ENCODE measurements at regions not wholly inside any gene's neighbourhood (a gene's known extent, or its start where the extent isn't known, plus 50 kb on each side); places are given as distances from the start of the nearest gene placed in this dataset.

DNA sequence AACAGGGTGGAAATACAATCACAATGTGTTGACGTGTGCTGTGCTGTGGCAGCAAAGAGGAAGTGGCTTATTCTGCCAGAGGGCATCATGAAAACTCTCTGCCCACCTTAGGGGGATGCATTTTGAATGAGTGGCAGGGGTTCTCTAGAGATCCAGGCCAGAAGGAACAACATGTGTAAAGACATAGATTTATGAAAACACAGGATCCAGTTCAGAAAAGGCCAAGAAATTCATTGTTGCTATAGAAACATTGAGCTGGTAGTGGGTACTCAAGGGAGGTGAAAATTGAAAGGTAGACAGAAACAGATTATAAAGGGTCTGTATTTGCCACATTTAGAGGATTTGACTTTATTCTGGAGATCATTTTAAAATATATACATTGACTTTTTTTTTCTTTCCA lies 417.7 kb downstream of the ENC1 start:
- peaks cover 8% of the 10 kb centered on the region for H3K9me3 ChIP-seq (ENCODE audit: insufficient read depth, low read depth, low read length)
- H3K36me3 ChIP-seq (ENCODE audit: insufficient read depth, low read depth, low read length), result no peaks in the 10 kb centered on the region
- H3K27me3 ChIP-seq (ENCODE audit: insufficient read depth, low read length), result no peaks in the 10 kb centered on the region
- H3K4me1 ChIP-seq (ENCODE audit: insufficient read depth, low read length), result no peaks in the 10 kb centered on the region
- no peak overlapping the region for H3K9ac ChIP-seq (ENCODE audit: low read depth, low read length)
- no peak overlapping the region for H3K27ac ChIP-seq (ENCODE audit: low read length)
- no peak overlapping the region for H3K4me3 ChIP-seq (ENCODE audit: low read length)

DNA sequence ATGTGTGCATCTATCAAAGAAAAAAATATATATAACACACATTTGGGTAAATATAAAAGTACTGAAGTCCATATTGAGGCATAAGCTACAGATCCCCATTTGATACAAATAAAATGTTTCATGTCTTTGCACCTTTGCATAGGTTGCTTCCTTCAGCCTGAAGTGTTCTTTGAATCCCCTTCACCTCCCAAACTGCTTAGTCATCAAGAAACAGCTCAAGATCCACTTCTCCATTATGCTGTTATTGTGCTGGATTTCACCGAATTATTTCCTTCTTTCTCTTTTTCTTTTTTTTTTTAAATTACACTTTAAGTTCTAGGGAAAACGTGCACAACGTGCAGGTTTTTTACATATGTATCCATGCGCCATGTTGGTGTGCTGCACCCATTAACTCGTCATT lies 419.1 kb downstream of the ENC1 start:
- Histone ChIP-seq H3K27ac (ENCODE audit: low read length) (no peak overlapping the region), H3K27me3 (ENCODE audit: insufficient read depth, low read length) (no peaks in the 10 kb centered on the region), H3K9me3 (ENCODE audit: insufficient read depth, low read depth, low read length) (peaks cover 8% of the 10 kb centered on the region), H3K9ac (ENCODE audit: low read depth, low read length) (no peak overlapping the region), H3K4me3 (ENCODE audit: low read length) (no peak overlapping the region), H3K36me3 (ENCODE audit: insufficient read depth, low read depth, low read length) (no peaks in the 10 kb centered on the region), H3K4me1 (ENCODE audit: insufficient read depth, low read length) (no peaks in the 10 kb centered on the region)

DNA sequence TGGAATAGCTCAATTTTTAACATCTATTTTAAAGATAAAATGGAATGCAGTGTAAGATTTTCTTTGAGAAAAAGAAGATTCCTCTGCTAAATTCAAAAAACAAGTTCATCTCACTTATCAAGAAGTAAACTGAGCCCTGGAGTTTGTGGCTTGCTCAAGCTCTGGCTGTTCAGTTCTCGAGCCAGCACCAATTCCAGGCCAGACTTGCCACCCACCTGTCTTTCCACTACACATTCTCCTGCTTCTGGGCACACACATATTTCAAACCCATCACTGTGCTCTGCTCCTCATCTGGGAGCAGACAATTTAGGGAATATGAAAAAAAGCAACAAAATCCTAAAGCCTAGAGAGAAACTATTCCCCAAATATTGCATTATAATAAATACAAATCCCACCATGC lies 424.5 kb downstream of the ENC1 start:
- no peak overlapping the region for H3K27ac ChIP-seq (ENCODE audit: low read length)
- H3K9ac ChIP-seq (ENCODE audit: low read depth, low read length), result no peak overlapping the region
- no peaks in the 10 kb centered on the region for H3K9me3 ChIP-seq (ENCODE audit: insufficient read depth, low read depth, low read length)
- H3K4me1 ChIP-seq (ENCODE audit: insufficient read depth, low read length), result no peaks in the 10 kb centered on the region
- H3K36me3 ChIP-seq (ENCODE audit: insufficient read depth, low read depth, low read length), result no peaks in the 10 kb centered on the region
- no peak overlapping the region for H3K4me3 ChIP-seq (ENCODE audit: low read length)
- no peaks in the 10 kb centered on the region for H3K27me3 ChIP-seq (ENCODE audit: insufficient read depth, low read length)

DNA sequence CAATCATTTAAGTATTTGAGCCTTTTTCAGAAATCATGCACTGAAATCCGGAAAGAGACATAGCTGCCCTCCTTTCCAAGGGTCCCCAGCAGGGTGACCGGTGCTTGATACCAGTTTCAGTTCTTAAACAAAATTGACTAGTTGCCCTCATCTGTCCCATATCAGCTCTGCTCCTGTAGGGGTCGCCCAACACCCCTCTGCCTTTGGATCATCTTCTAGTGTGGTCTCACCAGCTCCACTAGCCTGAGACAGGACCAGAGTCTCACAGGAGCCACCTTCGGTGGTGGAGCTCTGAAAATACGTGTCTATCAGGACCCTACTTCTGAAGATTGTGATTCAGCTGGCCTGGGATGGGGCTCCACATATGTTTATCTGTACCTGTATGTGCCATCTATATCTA lies 428.2 kb downstream of the ENC1 start:
- H3K4me1 ChIP-seq (ENCODE audit: insufficient read depth, low read length), result no peaks in the 10 kb centered on the region; the same call in 1 of the 2 replicates
- no peak overlapping the region for H3K27ac ChIP-seq (ENCODE audit: low read length)
- no peak overlapping the region for H3K9ac ChIP-seq (ENCODE audit: low read depth, low read length)
- no peak overlapping the region for H3K4me3 ChIP-seq (ENCODE audit: low read length)
- H3K9me3 ChIP-seq (ENCODE audit: insufficient read depth, low read depth, low read length), result no peaks in the 10 kb centered on the region
- H3K36me3 ChIP-seq (ENCODE audit: insufficient read depth, low read depth, low read length), result no peaks in the 10 kb centered on the region
- no peaks in the 10 kb centered on the region for H3K27me3 ChIP-seq (ENCODE audit: insufficient read depth, low read length)

DNA sequence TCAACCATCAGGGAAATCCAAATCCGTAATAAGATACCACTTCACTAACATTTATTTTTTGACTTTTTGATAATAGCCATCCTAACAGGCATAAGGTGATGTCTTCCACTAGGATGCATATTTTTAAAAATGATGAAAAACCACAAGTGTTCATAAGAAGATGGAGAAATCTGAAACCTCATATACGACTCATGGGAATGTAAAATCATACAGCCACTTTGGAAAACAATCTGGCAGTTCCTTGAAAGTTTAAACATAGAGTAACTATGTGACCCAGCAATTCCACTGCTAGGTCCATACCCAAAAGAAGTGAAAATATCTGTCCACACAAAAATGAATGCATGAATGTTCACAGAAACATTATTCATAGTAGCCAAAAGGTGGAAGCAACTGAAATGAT lies 431.0 kb downstream of the ENC1 start:
- no peak overlapping the region for H3K4me3 ChIP-seq (ENCODE audit: low read length)
- H3K27me3 ChIP-seq (ENCODE audit: insufficient read depth, low read length), result no peaks in the 10 kb centered on the region
- no peaks in the 10 kb centered on the region for H3K36me3 ChIP-seq (ENCODE audit: insufficient read depth, low read depth, low read length)
- no peaks in the 10 kb centered on the region for H3K9me3 ChIP-seq (ENCODE audit: insufficient read depth, low read depth, low read length)
- H3K4me1 ChIP-seq (ENCODE audit: insufficient read depth, low read length), result peaks cover 8% of the 10 kb centered on the region; the same call in 1 of the 2 replicates
- H3K27ac ChIP-seq (ENCODE audit: low read length), result no peak overlapping the region
- no peak overlapping the region for H3K9ac ChIP-seq (ENCODE audit: low read depth, low read length)

DNA sequence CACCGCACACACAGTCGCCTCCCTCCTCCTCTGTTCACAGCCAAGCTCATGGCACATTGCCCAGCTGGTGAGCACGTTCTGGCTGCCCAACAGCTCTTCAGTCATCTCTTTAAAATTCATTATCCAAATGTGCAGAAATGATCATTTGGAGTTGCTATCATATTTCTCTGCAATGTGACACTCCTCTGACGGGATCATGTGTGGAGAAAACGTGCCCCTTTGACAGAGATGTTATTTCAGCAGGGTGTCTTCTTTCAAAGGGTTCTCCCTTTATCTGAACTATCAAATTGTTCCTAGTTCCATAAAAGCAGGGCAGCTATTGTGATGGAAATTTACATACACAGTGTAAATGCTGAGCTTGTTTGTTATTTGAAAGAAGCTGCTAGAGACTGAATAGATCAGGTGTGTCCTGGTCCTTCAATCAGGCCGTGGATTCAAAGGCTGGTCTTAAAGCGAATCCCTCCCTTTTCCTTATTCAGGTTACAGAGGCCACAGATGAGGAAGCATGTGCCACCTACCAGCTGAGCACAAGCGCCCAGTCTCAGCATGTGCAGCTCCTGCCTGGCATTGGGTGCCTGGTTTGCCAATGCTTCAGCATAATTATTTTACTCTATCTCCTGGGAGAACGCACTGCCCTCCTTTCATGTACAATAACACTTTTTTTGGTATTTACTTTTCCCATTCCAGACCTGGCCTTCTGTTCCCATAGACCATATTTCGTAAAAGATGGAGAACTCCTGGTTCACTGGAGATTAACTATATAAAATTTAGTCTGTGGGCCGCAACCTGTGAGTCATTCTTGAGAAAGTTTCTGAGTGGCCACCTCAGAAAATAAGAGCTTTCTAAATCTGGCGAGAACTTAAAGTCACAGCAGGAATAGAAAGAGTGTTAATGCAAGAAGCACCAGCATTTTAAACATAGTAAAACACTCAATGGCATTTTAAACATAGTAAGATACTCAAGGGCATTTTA lies 433.7 kb downstream of the ENC1 start:
- no peak overlapping the region for H3K27ac ChIP-seq (ENCODE audit: low read length)
- H3K4me3 ChIP-seq (ENCODE audit: low read length), result no peak overlapping the region
- H3K36me3 ChIP-seq (ENCODE audit: insufficient read depth, low read depth, low read length), result no peaks in the 10 kb centered on the region
- no peak overlapping the region for H3K9ac ChIP-seq (ENCODE audit: low read depth, low read length)
- no peaks in the 10 kb centered on the region for H3K9me3 ChIP-seq (ENCODE audit: insufficient read depth, low read depth, low read length)
- H3K27me3 ChIP-seq (ENCODE audit: insufficient read depth, low read length), result no peaks in the 10 kb centered on the region
- peaks cover 8% of the 10 kb centered on the region; the same call in 1 of the 2 replicates for H3K4me1 ChIP-seq (ENCODE audit: insufficient read depth, low read length)

DNA sequence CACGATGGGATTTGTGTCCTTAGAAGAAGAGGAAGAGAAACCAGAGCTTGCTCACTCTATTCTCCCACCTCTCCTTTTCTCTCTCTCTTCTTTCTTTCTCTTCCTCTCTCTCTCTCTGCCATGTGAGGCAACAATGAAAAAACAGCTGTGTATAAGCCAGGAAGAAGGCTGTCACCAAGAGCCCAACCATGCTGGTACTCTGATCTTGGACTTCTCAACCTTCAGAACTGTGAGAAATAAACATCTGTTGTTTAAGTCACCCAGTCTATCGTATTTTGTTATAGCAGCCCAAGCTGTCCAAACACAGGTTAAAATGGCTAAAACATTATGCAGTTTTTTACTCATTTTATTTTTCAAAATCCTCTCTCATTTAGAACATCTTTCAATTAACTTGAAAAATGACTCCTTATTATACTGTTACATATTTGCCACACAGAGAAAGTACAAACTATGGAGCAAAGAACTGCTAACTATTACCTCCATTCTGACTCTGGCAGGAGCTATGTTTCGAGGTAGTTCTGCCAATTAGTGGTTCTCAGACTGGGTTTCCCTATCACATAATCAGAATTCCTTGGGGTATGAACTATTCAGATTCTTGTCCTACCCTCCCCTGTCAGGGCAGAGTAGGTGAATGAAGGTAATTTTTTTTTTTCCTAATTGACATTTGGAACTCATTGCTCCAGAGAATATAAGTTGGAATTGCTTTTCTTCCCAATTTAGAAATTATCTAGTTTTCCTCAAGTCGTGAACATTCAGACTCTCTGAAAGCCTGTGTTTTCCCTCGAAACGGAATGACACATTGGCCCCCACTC lies 434.6 kb downstream of the ENC1 start:
- Histone ChIP-seq H3K4me1 (ENCODE audit: insufficient read depth, low read length) (peaks cover 8% of the 10 kb centered on the region; the same call in 1 of the 2 replicates), H3K4me3 (ENCODE audit: low read length) (no peak overlapping the region), H3K27ac (ENCODE audit: low read length) (no peak overlapping the region), H3K27me3 (ENCODE audit: insufficient read depth, low read length) (no peaks in the 10 kb centered on the region), H3K36me3 (ENCODE audit: insufficient read depth, low read depth, low read length) (no peaks in the 10 kb centered on the region), H3K9ac (ENCODE audit: low read depth, low read length) (no peak overlapping the region), H3K9me3 (ENCODE audit: insufficient read depth, low read depth, low read length) (no peaks in the 10 kb centered on the region)

DNA sequence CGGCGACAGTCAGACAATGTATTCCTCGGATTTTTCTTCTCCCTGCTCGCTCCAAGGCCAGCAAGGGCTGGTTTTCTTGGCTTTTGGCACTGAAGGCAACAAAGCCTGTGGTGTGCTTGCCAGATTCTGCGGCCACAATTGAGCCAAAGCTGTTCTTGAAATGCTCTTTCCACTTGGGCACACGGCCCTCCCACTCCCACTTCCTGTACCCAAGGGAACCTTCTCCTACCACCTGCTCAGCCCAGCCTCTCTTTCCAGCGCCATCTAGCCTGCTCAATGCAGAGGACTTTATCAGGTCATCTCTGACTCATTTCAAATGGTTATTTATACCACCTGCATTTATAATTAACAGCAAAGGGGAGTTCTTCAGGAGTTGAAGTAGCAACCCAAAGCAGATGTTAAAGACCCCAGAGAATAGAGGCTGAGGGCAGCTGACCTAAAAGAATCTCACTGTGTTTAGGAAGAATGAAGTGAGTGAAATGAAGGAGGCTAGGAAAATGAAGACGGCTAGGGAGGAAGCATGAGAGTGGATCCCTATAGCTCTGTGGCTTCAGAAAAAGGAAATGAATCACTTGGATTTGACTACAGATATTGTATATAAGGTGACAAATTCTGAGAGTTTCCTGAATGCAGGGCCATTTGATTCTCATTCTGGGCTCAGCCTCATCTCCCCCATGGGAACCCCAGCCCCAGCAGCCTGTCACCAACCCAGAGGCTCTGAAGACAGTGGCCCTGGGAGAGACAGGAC lies 439.0 kb downstream of the ENC1 start:
- Histone ChIP-seq H3K27ac (ENCODE audit: low read length) (no peak overlapping the region), H3K36me3 (ENCODE audit: insufficient read depth, low read depth, low read length) (no peaks in the 10 kb centered on the region), H3K9ac (ENCODE audit: low read depth, low read length) (no peak overlapping the region), H3K4me3 (ENCODE audit: low read length) (no peak overlapping the region), H3K9me3 (ENCODE audit: insufficient read depth, low read depth, low read length) (no peaks in the 10 kb centered on the region), H3K4me1 (ENCODE audit: insufficient read depth, low read length) (no peaks in the 10 kb centered on the region; the same call in 1 of the 2 replicates), H3K27me3 (ENCODE audit: insufficient read depth, low read length) (no peaks in the 10 kb centered on the region)

DNA sequence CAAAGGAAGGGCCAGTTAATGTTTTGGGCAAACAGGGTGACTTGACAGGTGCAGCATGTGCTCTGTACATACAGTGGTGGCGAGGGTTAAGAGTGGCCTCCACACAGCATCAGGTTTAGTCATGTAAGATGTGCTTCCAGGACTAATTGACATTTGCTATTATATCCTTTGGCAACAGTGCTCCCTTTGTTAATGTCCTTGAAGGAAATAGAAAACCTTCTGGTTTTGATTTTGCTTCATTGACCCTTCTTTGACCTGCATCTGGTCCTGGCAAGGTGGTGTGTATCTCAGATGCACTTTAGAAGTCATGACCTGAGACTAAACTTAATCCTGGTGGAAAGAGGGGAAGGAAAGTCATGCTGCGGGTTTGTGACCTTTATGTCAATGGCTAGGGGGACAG lies 440.0 kb downstream of the ENC1 start:
- Histone ChIP-seq H3K27ac (ENCODE audit: low read length) (no peak overlapping the region), H3K36me3 (ENCODE audit: insufficient read depth, low read depth, low read length) (no peaks in the 10 kb centered on the region), H3K9ac (ENCODE audit: low read depth, low read length) (no peak overlapping the region), H3K27me3 (ENCODE audit: insufficient read depth, low read length) (no peaks in the 10 kb centered on the region), H3K9me3 (ENCODE audit: insufficient read depth, low read depth, low read length) (no peaks in the 10 kb centered on the region), H3K4me3 (ENCODE audit: low read length) (no peak overlapping the region), H3K4me1 (ENCODE audit: insufficient read depth, low read length) (no peaks in the 10 kb centered on the region)

DNA sequence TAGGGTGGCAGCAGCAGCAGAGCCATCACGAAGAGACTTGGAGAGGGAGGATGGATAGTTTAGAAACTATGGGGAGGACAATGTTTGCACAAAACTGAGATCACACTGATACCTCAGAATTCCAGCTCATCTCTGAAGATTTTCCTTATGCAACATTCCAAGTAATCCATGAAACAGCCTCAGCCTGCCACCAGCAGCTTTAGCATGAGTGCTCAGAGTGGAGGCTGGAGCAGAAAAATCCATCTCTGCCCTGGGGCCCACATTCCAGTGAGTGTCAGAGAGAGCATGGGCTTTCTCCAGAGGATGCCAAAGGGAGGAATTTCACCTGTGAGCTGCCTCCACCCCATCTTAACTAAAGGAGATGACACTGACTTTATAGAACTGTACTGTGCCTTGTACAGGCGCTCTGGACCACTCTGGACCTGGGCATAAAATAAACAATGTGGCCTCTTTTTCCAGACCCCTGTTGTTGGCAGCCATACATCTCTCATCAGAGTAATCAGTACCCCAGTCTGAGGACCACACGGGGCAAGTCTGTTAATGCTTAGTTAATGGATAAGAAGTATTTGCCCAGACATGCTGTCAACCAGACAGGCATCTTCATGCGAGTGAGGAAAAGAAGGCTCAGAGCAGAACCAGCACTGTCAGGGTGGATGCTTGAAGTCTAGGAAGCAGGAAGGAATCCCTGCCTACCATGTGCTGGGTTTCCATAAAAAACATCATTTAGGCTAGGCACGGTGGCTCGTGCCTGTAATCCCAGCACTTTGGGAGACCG lies 440.9 kb downstream of the ENC1 start:
- Histone ChIP-seq H3K9ac (ENCODE audit: low read depth, low read length) (no peak overlapping the region), H3K27me3 (ENCODE audit: insufficient read depth, low read length) (no peaks in the 10 kb centered on the region), H3K4me1 (ENCODE audit: insufficient read depth, low read length) (no peaks in the 10 kb centered on the region), H3K4me3 (ENCODE audit: low read length) (no peak overlapping the region), H3K9me3 (ENCODE audit: insufficient read depth, low read depth, low read length) (no peaks in the 10 kb centered on the region), H3K36me3 (ENCODE audit: insufficient read depth, low read depth, low read length) (no peaks in the 10 kb centered on the region), H3K27ac (ENCODE audit: low read length) (no peak overlapping the region)

DNA sequence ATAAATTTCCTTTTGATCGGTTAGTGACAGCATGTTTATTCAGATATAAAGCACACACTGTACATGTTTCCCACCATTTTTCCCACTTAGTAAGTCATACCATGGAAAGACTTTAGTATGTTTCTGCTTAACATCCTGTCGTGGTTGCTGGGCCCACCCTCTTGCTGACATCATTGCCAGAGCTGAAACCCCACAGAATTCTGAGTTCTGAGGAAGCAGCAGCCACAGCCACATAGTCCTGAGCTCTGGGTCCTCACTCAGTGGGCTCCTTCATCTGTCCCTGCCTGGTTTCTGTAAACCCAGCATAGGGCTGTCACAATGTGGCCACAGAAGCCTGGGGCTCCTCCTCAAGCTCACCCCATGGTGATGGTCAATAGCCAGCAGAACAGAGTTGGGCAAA lies 441.5 kb downstream of the ENC1 start:
- Histone ChIP-seq H3K4me1 (ENCODE audit: insufficient read depth, low read length) (no peaks in the 10 kb centered on the region), H3K9ac (ENCODE audit: low read depth, low read length) (no peak overlapping the region), H3K9me3 (ENCODE audit: insufficient read depth, low read depth, low read length) (no peaks in the 10 kb centered on the region), H3K4me3 (ENCODE audit: low read length) (no peak overlapping the region), H3K36me3 (ENCODE audit: insufficient read depth, low read depth, low read length) (no peaks in the 10 kb centered on the region), H3K27me3 (ENCODE audit: insufficient read depth, low read length) (no peaks in the 10 kb centered on the region), H3K27ac (ENCODE audit: low read length) (no peak overlapping the region)
